ENCODE measurements at regions not wholly inside any gene's neighbourhood (a gene's known extent, or its start where the extent isn't known, plus 50 kb on each side); places are given as distances from the start of the nearest gene placed in this dataset.
A peak's percentile ranks its signal among the peaks of the same experiment; 100 is the strongest.

DNA sequence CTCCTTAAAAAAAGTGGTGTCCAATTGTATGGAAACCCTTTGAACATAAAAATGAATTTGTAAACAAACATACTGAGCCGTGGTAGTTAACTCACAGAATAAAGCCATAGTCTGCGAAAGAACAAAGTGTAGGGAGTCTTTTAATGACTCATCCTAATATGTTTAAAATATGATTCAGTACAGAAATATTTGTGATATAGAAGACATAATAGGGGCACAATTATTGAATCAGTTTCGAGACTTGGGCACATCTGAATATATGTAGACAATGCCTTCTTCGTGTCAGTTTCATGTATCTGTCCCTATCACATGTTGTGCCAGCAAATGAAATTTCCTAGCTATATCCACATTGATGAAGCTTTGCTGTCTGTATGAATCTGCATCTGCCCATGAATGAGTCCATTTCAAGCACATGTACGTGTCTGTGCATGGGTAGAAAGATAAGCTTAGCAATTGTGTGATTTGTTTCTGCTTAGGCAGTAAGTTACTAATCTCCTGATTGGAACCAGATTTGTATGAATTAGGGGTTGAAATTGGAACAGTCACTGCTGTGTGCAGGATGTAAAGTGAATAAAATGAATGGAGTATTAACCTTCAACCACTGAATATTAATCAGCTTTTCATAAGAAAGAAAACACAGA is 112.5 kb upstream of the SOX9 start:
- DNase-seq = no peak

DNA sequence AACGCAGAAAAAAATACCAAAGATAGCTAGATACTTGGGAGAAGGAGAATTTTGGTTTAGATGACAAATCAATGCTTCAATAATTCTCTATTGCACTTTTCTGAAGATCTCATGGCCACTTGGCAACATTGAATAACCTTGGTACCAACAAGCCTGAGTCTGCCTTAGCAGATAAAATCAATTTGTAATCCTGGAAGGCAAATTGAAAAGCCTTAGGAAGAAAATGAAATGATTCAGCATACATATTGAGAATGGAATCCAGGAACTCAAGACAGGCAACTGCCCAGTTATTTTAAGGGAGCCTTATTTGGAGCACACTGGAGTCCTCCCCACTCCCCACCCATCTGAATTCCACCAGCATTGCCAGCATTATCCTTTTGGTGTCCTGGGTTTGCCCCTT is 109.3 kb upstream of the SOX9 start:
- DNase-seq = no peak

DNA sequence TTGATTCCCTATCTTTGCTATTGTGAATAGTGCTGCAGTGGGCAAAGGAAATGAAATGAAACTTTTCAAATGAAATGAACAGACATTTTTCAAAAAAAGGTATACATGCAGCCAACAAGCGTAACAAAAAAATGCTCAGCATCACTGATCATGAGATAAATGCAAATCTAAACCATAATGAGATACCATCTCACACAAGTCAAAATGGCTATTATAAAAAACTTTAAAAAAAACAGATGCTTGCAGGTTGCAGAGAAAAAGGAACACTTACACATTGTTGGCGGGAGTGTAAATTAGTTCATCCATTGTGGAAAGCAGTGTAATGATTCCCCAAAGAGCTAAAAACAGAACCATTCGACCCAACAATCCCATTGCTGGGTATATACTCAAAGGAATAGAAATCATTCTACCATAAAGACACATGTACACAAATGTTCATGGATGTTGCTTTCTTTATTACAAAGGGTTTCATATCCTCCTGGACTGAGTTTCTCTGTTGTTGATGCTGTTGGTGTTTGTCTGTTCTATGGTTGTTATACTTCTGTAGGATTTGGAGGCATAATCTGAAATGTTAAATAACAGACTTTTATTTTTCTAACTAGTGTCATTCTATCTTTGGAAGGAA is 99.3 kb upstream of the SOX9 start:
- no peak for DNase-seq

DNA sequence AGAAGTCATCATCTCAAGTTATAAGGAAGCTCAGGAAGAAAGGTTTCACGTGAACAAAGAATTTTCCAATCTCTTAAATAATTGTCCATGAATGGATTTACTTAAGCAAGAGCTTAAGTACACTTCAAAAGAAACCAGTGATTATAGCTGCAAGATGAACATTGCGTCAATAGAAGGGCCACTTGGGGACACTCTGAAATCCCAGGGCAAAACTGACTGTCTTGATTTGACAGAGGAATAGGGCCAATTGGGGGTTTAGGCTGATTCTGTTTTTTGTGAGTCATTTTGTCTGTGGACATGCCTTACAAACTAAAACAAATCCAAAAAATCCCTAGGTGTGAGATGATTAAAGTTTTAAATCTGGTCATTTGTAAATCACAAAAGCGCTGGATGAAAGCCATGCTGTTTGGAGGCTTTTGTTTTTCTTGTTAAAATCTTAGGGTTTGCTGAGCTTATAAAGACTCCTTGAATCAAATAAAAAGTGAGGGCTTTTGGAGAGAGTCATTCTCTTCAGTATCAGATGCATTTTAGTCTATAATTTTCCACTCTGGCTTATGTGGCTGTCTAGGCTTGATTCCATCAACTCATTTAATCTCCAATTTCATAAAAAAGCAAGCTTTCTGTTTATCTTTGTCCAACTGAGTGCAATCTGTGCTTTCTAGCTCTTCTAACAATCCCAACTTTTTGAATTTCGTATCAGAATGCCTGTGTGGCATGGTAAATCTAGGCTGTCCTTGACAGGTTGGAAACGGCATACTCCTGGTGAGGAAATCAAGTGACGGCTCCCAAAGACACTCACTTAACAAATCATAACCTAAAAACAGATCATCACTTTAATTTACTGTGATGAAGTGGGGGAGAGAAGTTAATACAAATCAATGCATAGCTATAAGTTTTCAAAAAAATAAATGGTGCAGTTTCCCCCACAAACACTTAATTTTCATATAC is 98.2 kb upstream of the SOX9 start:
- DNase-seq = no peak

DNA sequence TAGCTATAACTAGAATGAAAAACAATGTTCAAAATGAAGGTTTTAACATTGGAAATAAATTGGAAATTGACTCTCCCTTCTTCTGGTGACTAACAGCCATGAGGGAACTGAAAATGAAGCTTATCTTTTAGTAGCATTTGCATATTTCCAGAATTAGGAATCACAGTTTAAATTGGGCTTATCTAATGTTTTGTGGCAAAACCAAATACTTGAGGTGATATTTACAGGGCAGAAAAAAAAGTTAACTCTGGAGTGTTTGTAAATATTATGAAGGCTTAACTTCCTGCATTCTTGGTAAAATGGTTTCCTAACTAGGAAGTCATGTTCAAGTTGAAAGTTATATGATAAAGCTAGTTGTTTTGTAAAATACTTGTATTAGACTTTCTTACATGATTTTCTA is 96.4 kb upstream of the SOX9 start:
- no peak for DNase-seq

DNA sequence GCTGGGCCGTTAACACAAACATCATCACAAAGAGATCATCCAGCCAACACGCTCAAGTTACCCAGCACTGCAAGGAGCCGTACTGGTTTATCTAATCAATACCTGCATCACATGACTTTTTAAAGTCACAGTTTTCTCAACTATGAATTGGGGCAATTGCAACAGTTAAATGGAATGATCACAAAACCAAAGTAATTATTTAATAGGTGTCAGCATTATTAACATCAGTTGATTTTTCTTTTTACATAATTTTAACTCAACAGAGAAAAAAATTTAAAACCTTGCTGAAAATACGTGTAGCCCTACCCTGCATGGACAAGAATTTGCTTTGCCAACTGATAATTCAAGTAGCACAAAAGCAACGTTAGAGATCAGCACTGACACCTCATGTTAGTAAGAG is 95.7 kb upstream of the SOX9 start:
- DNase-seq = no peak

DNA sequence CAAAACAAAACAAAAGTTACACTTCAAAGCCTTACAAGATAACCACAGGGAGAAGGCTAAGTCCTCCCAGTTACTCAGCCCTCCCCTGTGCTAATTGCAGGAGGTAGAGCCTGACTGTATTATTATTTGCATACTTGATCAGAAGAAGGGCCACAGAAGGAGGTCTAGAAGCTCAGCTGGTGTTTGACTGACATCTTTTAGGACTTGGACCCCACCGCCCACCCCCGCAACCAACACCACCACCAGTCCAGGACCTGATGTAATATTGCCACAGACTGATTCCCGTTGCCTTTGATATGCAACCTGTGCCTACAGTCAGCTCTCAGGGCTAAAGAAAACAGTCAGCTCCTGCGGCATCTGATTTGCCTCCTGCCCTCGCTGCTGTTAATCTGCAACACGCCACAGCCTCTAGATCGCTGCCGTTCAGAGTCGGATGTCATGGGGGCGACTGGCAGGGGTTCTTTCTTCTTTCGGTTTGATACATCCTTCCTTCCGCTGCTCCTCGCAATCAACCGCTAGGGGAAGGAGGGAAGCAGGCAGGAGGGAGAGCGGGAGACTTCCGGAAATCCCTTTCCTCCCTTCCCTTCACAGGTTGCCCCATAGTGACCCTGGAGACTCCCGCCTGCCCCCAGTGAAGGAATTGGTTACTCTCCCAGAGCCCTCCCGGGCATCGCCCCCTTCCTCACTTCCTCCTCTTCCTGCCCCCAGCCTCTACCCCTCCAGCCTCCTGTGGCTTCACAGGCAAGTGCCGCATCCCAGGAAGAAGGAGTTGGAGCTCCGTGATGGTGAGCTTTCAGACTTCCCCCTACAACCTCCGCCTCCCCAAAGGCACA is 90.5 kb upstream of the SOX9 start:
- DNase-seq = peak in 1 of 5 donors; percentile 48

DNA sequence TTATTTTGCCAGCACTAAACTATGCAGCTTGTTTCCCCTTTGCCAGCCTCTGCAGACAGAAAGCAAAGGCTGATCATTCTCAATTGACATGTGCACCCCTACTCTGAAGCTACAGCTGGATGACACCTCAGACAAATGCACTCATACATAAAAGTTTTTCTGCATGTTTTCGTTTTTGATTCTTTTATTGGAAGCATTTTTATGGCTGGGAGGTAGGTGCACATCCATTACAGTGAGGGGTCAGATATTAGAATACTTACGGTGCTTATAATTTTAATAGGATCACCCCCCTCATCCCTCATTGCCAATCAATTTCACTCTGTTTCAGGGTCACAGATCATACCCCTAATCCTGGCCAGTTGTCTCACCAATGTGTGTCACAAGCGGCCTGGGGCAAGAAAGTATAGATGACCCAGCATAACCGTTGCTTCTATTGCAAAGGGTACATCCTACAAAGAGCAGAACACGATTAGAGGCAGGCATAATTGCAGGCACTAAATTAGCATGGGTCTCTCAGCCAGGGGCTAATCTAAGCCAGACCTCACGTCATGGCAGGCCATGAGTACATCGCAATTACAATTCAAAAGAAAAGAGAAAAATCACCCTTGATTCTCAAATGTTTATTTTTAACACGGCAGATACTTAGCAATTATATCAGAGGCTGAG is 89.5 kb upstream of the SOX9 start:
- DNase-seq = no peak

DNA sequence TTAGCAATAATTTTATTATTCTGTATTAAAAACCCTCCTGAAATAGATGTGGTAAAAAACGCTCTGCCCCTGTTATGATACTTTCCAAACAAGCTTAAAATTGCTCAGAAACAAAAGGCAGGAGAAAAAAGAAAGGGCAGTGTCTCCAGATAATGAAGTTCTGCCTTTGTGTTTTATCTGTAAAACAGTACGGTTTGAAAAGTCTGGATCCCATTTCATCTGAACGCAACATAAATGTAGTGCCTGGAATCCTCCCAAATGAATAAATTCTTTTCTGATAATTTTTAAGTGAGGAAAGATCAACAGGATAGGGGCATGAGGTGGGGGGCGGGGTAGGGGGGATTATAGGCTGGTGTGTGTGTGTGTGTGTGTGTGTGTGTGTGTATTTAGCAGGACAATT is 87.5 kb upstream of the SOX9 start:
- DNase-seq = no peak

DNA sequence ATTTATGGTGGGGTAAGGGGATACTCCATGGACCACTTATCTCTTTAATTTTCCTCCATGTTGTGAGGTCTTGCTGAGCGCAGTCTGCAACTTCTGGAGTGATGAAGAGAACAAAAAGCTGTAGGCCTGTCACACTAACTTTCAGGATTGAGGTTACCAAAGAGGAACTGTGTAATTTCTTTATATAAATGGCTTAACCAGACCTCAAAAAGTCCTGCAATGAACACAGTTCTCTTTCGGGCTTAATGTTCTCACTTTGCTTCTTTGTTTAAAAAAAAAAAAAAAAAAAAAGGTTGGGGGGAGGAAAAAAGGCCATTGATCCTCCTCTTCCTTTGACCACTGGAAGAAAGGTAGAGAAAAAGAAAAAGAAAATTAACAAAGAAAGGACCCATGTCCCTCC is 86.8 kb upstream of the SOX9 start:
- DNase-seq = no peak

DNA sequence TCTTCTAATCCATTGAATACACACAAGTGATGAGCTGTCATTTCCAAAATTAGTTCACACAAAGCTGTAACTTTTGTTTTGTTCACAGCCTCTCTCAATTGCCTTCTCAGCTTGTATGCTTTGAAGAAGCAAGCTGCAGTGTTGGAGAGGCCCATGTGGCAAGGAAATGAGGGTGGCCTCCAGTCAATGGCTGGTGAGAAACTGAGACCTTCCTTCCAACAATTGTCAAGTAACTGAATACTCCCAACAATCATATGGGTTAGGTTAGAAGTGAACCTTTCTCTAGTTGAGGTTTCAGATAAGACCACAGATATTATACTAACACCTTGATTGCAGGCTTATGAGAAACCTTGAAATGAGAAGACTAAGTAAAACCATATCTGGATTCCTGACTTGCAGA is 82.4 kb upstream of the SOX9 start:
- no peak for DNase-seq

DNA sequence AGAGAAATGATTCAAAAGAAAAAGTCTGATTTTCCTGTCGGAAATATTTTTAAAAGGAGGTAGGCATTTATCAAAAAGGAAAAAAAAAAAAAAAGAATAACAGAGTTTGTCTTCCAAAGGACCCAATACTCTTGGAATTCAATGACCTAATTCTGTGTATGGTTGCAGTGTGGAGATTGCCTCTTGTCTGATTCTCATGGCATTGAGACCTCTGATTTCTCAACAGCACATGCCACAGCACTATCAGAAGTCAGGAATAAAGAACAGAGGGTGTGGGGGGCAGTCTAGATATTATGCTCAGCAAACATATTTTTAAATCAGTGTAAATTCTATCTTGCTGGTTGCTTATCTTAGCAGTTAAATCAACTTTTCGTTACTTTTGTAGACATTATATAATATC is 81.3 kb upstream of the SOX9 start:
- no peak for DNase-seq

DNA sequence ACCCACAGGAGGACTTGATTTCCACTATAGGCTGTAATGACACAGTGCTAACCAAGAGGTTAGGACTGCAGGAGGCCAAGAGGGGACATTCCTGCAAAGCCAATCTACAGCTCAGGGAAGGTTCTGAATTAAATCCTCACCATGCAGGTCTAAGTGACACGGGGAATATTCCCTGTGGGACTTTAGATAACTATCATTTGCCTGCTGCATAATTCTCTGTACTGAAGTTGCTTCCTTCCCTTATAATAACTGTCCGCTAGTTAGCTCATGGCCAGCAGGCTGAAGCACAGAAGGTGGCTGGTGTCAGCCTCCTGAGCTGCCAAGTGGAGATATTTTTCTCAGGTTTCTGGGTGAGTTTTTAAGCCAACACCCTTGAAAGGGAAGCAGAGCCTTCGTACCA is 74.6 kb upstream of the SOX9 start:
- DNase-seq = no peak

DNA sequence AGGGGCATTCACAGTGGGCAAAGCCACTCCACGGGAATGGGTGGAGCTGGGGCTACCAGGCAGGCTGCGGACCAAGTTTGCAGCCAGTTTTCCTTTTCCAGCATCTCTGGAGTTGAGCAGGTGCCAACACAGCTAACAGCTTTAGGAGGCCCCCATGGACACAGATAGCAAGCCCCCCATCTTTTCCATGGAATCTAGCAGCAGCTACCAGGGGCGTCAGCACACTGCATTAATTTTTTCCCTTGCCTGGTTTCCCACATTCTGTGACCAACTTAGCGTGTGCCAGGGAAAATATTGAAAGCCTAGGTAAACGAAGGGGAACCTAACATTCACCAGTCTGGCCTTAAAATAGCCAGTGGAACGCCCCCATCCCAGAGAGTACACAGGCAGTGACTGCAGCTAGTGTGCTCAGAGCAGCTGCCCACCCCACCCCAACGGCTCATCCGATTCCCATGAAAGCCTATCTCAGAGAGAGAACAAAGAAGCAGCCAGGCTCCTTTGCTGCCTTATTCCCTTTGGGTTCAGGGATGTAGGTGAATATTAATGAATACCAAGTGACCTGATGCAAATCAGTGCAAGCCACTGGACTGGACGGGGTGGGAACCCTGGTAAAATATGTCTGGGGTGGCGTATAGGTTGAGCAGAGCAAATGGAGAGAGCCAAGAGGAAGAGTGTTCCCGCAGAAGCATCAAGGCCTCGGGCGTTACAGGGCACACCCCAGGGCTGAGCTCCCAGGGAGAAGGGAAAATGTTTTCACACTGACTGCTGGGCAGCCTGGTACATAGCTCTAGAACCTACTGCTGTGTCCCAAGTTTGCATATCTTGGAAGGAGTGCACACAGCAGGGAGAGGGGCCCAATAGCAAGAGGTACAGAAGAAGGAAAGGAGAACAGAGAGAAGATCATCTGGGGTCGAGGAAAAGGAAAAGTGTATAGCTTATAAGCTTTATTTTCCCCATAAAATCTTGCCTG is 73.9 kb upstream of the SOX9 start:
- no peak for DNase-seq

DNA sequence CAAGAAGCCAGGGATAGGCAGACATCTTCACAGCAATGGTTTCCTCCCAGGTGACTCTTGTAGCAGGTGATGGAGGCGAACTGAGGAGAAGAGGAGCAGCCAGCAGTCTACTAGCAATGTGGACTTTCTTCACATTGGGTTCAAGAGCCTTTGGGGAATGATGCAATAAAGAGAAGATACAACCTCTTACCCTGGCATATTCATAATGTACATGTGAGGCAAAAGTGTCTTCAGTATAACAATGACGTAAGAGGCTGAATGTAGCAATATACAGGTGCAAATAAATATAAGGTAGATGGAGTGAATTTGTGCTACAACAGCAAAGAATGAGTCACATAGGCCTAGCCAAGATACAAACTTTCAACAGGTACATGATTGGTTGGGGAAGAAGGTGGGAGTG is 70.9 kb upstream of the SOX9 start:
- DNase-seq = no peak

DNA sequence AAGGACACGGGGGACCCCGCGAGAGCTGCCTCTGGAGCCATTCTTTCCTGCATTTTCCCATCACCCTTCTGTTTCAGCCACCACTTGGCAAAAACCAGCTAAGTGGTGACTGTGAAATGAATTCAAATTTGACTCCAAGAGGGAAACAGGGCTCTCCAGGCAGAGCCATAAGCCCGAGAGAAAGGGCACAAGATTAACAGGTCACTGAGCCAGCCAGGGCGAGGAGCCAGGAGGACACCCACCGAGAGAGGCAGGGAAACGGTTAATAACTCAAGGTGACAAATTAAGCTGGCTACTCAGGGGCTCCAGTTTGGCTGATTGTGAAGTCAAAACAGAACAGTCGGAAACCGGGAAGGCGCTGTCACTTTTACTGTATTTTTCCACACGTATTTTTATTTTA is 67.8 kb upstream of the SOX9 start:
- DNase-seq = no peak

DNA sequence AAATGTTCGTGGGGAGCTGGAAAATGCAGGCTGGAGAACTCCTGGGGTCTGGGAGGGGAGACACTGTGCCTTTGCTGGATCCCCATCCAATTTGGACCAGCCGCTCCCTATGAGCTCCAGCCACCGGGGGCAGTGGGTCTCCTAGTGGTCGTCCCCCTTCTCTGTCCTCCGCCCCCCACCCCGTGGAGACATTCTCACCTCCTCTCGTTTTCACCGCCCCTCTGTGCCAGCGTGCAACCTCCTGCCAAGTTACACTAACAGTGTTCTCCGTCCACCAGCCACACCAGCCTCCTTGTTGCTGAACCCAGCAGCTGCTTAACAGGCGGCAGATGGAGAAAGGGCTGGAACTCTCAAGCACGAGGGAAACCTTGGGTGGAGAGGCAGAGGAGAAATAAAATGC is 67.4 kb upstream of the SOX9 start:
- no peak for DNase-seq

DNA sequence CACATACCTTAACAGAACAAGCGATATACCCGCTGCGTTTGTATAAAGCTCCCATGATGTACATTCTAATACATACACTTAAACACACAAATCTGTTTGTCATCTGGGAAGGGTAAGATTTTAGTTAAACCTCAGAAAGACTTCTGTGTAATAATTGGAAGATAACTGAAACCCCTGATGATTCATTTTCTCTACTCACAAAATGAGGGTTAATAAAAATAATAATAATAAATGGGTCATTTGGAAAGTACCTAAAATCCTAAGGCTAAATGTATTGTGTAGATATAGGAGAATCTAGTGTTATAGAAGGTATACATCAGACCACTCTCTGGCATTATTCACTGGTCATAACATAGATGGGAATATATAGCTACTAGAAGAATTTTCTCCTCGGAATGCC is 64.7 kb upstream of the SOX9 start:
- DNase-seq = no peak

DNA sequence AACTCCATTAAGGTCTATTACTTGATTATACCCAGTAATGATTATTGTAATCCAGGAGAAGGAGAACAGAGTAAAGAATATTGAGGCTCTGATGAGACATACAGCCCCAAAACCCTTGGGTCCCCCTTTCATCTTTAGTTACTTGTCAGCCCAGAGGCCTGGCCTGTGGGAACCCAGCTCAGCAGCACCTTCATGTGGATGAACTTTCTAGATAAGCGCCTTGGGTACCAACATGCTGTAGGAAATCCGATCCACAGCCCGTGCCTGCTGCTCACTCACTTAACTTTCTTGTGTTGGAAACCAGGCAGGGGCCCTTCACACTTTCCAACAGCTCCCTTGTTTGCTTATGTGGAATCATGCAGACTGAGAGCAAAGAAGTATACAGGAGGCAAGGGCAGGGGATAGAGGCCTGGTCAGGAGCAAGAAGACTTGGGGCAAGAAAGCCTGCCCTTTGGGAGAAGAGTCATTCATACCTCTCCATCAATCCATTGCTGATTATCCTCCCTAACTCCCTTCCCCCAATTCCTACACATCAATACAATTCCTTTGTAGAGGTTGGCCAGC is 64.0 kb upstream of the SOX9 start:
- DNase-seq = no peak

DNA sequence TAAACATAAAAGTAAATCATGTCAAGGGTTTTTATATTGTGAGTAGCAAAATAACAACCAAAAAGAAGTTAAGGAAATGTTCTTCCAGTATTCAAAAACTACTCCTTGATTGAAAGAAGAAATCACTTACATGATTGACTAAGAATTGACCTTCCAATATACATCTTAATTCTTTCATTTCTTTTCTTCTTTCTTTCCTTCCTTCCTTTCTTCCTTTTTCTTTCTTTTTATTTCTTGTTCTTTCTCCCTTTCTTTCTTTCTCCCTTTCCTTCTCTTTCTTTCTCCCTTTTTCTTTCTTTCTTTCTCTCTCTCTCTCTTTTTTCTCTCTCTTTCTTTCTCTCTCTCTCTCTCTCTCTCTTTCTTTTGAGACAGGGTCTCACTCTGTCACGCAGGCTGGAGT is 60.7 kb upstream of the SOX9 start:
- DNase-seq = no peak

DNA sequence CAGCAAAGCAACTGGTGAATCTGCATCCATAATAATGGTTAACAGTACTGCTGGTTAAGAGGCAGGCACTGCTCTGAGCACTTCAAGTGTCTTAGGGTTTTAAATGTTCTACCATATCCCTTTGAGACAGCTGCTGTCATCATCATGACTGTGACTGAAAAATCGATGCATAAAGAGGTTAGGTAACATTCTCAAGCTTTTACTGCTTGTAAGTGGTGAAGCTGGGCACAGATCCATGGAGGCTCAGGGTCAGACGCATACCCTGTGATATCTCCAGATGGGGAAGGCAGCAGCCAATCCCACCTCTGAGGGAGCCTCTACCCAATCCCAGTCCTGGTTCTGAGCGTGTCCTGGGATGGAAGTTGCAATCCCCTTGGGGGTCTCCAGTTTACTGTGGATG is 57.6 kb upstream of the SOX9 start:
- DNase-seq = no peak

Data from T-helper 1 cell (primary cell).